Vagina (tissue), 2 donors: ENCODE measurements at regions not wholly inside any gene's neighbourhood (a gene's known extent, or its start where the extent isn't known, plus 50 kb on each side); places are given as distances from the start of the nearest gene placed in this dataset.

Experiments used
- DNase-seq, 2 donors: peaks; one replicate each; pipeline ENCODE4 v3.0.0-alpha.2; 2017; ENCODE audit errors: extremely low spot score in 2 of 2
- H3K27ac ChIP-seq: fragments of 200-600 bp; sonication (generic); one replicate; pipeline ENCODE4 v1.5.1; 2019
- H3K27me3 ChIP-seq: fragments of 200-600 bp; sonication (generic); one replicate; pipeline ENCODE4 v1.5.1; 2019
- H3K36me3 ChIP-seq, 2 donors: fragments of 200-600 bp; sonication (generic); one replicate each; pipeline ENCODE4 v1.5.1; 2017 to 2019
- H3K4me1 ChIP-seq: fragments of 200-600 bp; sonication (generic); one replicate; pipeline ENCODE4 v1.5.1; 2019
- H3K4me3 ChIP-seq, 2 donors: fragments of 200-600 bp; sonication (generic); 1 replicate in 1 of 2; 2 replicates in 1 of 2; pipeline ENCODE4 v1.5.1; 2016 to 2019
- H3K9me3 ChIP-seq: fragments of 200-600 bp; sonication (generic); one replicate; pipeline ENCODE4 v1.5.1; 2019
- POLR2A ChIP-seq, 2 donors: fragments of 450-650 bp; IDR thresholded peaks; one replicate each; pipeline ENCODE4 v1.6.1; 2017; ENCODE audit warnings: antibody characterized with exemption in 2 of 2, mild to moderate bottlenecking in 2 of 2, moderate library complexity in 2 of 2
- POLR2AphosphoS5 ChIP-seq, 2 donors: sonication (generic); formaldehyde crosslinking; IDR thresholded peaks; one replicate each; pipeline ENCODE4 v1.9.0; 2017; ENCODE audit warnings: antibody characterized with exemption in 2 of 2, mild to moderate bottlenecking in 2 of 2, low read depth in 1 of 2; ENCODE audit not compliant: insufficient read depth in 1 of 2
- intact Hi-C: fragments of 100-400 bp; cut with DNase I; formaldehyde crosslinking; loops from one replicate; pipeline ENCODE4 v1.15.1; 2023
- TF ChIP-seq, protein P1 (sequence below), 3 experiments: fragments of 450-650 bp in 2 of 3; fragments of 200-600 bp in 1 of 3; sonication (generic) in 1 of 3; IDR thresholded peaks; one replicate each; pipeline ENCODE4 v1.5.1; 2017 to 2019; ENCODE audit warnings: antibody characterized with exemption in 3 of 3, mild to moderate bottlenecking in 2 of 3, moderate library complexity in 2 of 3

DNA sequence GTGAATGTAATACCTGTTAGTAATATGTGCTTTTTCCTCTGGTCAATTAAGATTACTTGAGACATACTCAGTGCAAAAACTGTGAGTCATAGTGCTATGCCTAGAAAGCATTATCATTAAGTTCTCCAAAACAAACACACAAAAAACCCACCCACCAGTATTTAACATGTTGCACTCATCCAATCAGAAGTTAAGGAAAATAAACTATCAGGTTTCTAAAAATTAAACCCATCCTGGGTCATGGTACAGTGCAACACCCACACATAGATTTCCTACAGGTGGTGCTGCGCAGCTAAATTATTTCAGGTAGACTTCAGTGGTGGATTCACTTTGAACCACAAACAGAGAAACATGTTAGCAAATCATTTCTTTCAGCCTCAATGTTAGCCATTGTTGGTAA, 264.4 kb upstream of the VEPH1 start:
- no peaks in the 10 kb centered on the region for H3K36me3 ChIP-seq
- no peaks in the 10 kb centered on the region for H3K4me1 ChIP-seq
- H3K4me3 ChIP-seq: no peak overlapping the region
- no peak for DNase-seq
- TF ChIP-seq POLR2AphosphoS5 (IDR thresholded peaks at IDR 0.05; ENCODE audit: insufficient read depth in 1 of 2, low read depth in 1 of 2): no peak
- no peak for TF ChIP-seq POLR2A (IDR thresholded peaks at IDR 0.05)
- TF ChIP-seq, protein P1, sequence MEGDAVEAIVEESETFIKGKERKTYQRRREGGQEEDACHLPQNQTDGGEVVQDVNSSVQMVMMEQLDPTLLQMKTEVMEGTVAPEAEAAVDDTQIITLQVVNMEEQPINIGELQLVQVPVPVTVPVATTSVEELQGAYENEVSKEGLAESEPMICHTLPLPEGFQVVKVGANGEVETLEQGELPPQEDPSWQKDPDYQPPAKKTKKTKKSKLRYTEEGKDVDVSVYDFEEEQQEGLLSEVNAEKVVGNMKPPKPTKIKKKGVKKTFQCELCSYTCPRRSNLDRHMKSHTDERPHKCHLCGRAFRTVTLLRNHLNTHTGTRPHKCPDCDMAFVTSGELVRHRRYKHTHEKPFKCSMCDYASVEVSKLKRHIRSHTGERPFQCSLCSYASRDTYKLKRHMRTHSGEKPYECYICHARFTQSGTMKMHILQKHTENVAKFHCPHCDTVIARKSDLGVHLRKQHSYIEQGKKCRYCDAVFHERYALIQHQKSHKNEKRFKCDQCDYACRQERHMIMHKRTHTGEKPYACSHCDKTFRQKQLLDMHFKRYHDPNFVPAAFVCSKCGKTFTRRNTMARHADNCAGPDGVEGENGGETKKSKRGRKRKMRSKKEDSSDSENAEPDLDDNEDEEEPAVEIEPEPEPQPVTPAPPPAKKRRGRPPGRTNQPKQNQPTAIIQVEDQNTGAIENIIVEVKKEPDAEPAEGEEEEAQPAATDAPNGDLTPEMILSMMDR (IDR thresholded peaks at IDR 0.05): no peak
- no peaks in the 10 kb centered on the region for H3K9me3 ChIP-seq
- intact Hi-C loops: no loop called here
- no peaks in the 10 kb centered on the region for H3K27me3 ChIP-seq
- H3K27ac ChIP-seq: no peak overlapping the region

DNA sequence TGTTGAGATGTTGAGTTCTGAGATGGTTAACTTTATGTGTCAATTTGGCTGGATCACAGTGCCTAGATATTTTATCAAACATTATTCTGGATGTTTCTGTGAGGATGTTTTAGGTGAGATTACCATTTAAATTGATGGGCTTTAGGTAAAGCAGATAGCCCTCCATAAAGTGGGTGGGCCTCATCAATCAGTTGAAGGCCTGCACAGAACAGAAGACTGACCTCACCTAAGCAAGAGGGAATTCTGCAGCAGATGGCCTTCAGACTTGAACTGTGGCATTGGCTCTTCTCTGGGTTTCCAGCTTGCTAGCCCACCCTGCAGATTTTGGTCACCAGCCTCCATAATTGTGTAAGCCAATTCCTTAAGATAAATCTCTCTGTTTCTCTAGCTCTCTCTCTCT, 260.4 kb upstream of the VEPH1 start:
- TF ChIP-seq, protein P1 (IDR thresholded peaks at IDR 0.05): no peak
- no peak for TF ChIP-seq POLR2AphosphoS5 (IDR thresholded peaks at IDR 0.05; ENCODE audit: insufficient read depth in 1 of 2, low read depth in 1 of 2)
- TF ChIP-seq POLR2A (IDR thresholded peaks at IDR 0.05): no peak
- no peaks in the 10 kb centered on the region for H3K4me1 ChIP-seq
- no peak overlapping the region for H3K27ac ChIP-seq
- intact Hi-C loops: no loop called here
- H3K36me3 ChIP-seq: no peaks in the 10 kb centered on the region
- H3K9me3 ChIP-seq: no peaks in the 10 kb centered on the region
- DNase-seq: no peak
- H3K4me3 ChIP-seq: no peak overlapping the region
- H3K27me3 ChIP-seq: no peaks in the 10 kb centered on the region

DNA sequence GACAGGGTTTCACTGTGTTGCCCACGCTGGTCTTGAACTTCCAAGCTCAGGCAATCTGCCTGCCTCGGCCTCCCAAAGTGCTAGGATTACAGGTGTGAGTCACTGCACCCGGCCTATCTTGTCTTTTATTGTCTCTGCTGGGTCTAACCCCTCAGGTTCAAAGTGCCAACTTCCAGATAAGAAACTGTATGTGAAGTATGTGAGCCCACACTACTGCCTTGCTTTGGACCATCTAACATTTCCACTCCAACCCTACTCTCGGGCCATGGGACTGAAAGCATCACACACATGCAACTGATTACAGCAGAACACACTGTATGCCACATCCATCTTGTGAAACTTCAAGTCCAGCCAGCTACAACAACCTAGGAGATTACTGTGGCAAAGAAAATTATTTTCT, 256.1 kb upstream of the VEPH1 start:
- H3K27me3 ChIP-seq: no peaks in the 10 kb centered on the region
- no peak for DNase-seq
- TF ChIP-seq, protein P1 (IDR thresholded peaks at IDR 0.05): no peak
- no peak for TF ChIP-seq POLR2AphosphoS5 (IDR thresholded peaks at IDR 0.05; ENCODE audit: insufficient read depth in 1 of 2, low read depth in 1 of 2)
- no peak for TF ChIP-seq POLR2A (IDR thresholded peaks at IDR 0.05)
- no peaks in the 10 kb centered on the region for H3K4me1 ChIP-seq
- intact Hi-C loops: no loop called here
- no peak overlapping the region for H3K27ac ChIP-seq
- no peak overlapping the region for H3K4me3 ChIP-seq
- H3K36me3 ChIP-seq: no peaks in the 10 kb centered on the region
- no peaks in the 10 kb centered on the region for H3K9me3 ChIP-seq

DNA sequence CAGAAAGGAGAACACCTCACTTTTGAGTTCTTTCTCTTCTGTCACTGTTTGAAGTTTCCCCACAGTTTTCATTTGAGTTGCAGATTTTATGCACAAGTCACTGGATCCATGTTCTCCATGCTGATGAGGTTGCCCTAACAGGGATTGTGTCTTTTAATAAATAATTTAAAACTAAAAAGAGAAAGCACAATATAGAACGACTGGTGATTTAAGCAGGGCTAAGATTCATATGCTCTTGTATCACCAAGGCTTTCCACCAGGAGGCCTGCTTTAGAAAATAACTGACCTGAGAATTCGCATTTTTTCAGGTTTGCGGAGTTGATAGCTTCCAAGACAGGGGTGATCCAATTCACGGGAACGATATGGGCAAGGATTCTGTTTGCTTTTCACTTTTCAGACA, 252.0 kb upstream of the VEPH1 start:
- DNase-seq: no peak
- Histone ChIP-seq H3K9me3 (no peaks in the 10 kb centered on the region), H3K4me3 (no peak overlapping the region), H3K4me1 (no peaks in the 10 kb centered on the region), H3K27ac (no peak overlapping the region), H3K36me3 (no peaks in the 10 kb centered on the region), H3K27me3 (no peaks in the 10 kb centered on the region)
- TF ChIP-seq POLR2AphosphoS5 (IDR thresholded peaks at IDR 0.05; ENCODE audit: insufficient read depth in 1 of 2, low read depth in 1 of 2) (no peak), POLR2A (IDR thresholded peaks at IDR 0.05) (no peak)
- TF ChIP-seq, protein P1 (IDR thresholded peaks at IDR 0.05): no peak
- intact Hi-C loops: no loop called here

GRCh38 chr3:157754451-157754850, 251.2 kb upstream of the VEPH1 start:
- intact Hi-C loops: no loop called here
- TF ChIP-seq POLR2AphosphoS5 (IDR thresholded peaks at IDR 0.05; ENCODE audit: insufficient read depth in 1 of 2, low read depth in 1 of 2) (no peak), POLR2A (IDR thresholded peaks at IDR 0.05) (no peak)
- TF ChIP-seq, protein P1 (IDR thresholded peaks at IDR 0.05): no peak
- Histone ChIP-seq H3K27me3 (no peaks in the 10 kb centered on the region), H3K4me3 (no peak overlapping the region), H3K36me3 (no peaks in the 10 kb centered on the region), H3K27ac (no peak overlapping the region), H3K4me1 (no peaks in the 10 kb centered on the region), H3K9me3 (no peaks in the 10 kb centered on the region)
- no peak for DNase-seq
